GM12878 (cell line): ENCODE measurements at regions not wholly inside any gene's neighbourhood (a gene's known extent, or its start where the extent isn't known, plus 50 kb on each side); places are given as distances from the start of the nearest gene placed in this dataset.

ENCODE experiments used
- MTA3 ChIP-seq: IDR thresholded peaks from 2 replicates; pipeline ENCODE4 v1.6.1; 2012; ENCODE audit warnings: low read length, inconsistent platforms, borderline replicate concordance
- NFIC ChIP-seq: IDR thresholded peaks from 2 replicates; pipeline ENCODE4 v1.6.1; 2012; ENCODE audit warnings: low read depth, mild to moderate bottlenecking, inconsistent platforms, low read length, moderate library complexity
- NR2C1 ChIP-seq: fragments of 450-650 bp; IDR thresholded peaks from 2 replicates; pipeline ENCODE4 v1.6.1; 2017; ENCODE audit warnings: antibody characterized with exemption, mild to moderate bottlenecking, moderate library complexity
- POLR2A ChIP-seq: IDR thresholded peaks from 2 replicates; pipeline ENCODE4 v1.6.1; 2011; ENCODE audit warnings: low read depth, mild to moderate bottlenecking, low read length
- POLR2AphosphoS5 ChIP-seq: IDR thresholded peaks from 2 replicates; pipeline ENCODE4 v1.6.1; 2011; ENCODE audit warnings: mild to moderate bottlenecking, low read length, inconsistent platforms
- TAF1 ChIP-seq: IDR thresholded peaks from 2 replicates; pipeline ENCODE4 v1.6.1; 2011; ENCODE audit warnings: mild to moderate bottlenecking, low read depth, low read length, borderline replicate concordance
- TARDBP ChIP-seq: IDR thresholded peaks from 2 replicates; pipeline ENCODE4 v1.6.1; 2016; ENCODE audit warnings: borderline replicate concordance
- TF ChIP-seq, protein P1 (sequence below): IDR thresholded peaks from 2 replicates; pipeline ENCODE4 v1.6.1; 2011; ENCODE audit warnings: low read depth, mild to moderate bottlenecking, low read length, moderate library complexity, borderline replicate concordance; ENCODE audit errors: extremely low read depth
- TF ChIP-seq, protein P2 (sequence below): IDR thresholded peaks from 2 replicates; pipeline ENCODE4 v1.6.1; 2012; ENCODE audit warnings: low read depth, low read length, improper control_type of control experiment
- TF ChIP-seq, protein P3 (sequence below), 3 experiments: IDR thresholded peaks in 2 of 3; conservative IDR thresholded peaks in 1 of 3; 2 replicates each; pipeline ENCODE4 v1.5.1; 2011; ENCODE audit warnings: low read depth in 3 of 3, low read length in 3 of 3, mild to moderate bottlenecking in 3 of 3, control low read depth in 2 of 3, moderate library complexity in 2 of 3, inconsistent platforms in 1 of 3, mixed read lengths in 1 of 3; ENCODE audit not compliant: control insufficient read depth in 2 of 3, insufficient read depth in 1 of 3; ENCODE audit errors: extremely low read depth in 1 of 3

DNA sequence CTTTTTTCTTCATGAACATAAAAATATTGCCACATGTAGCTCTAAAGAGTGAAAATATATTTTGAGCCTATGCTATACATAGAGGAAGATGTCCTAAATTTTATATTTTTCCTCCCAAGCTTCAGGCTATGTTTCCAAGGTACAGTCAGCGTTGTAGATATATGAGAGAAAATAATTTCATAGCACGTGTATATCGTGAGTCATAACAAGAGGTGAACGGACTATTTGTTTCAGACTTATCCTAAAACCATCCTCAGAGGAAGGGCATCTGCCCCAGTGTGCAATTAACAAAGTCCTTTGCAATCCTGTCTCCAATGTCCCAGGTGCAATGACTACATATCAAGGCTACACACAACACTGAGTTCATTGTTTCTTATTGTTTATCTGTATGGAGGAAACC lies 177.3 kb upstream of the ARRDC4 start:
- no peak for TF ChIP-seq TAF1
- TF ChIP-seq, protein P1, sequence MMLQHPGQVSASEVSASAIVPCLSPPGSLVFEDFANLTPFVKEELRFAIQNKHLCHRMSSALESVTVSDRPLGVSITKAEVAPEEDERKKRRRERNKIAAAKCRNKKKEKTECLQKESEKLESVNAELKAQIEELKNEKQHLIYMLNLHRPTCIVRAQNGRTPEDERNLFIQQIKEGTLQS = no peak
- TF ChIP-seq, protein P2, sequence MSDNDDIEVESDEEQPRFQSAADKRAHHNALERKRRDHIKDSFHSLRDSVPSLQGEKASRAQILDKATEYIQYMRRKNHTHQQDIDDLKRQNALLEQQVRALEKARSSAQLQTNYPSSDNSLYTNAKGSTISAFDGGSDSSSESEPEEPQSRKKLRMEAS = no peak
- no peak for TF ChIP-seq POLR2AphosphoS5
- TF ChIP-seq, protein P3, sequence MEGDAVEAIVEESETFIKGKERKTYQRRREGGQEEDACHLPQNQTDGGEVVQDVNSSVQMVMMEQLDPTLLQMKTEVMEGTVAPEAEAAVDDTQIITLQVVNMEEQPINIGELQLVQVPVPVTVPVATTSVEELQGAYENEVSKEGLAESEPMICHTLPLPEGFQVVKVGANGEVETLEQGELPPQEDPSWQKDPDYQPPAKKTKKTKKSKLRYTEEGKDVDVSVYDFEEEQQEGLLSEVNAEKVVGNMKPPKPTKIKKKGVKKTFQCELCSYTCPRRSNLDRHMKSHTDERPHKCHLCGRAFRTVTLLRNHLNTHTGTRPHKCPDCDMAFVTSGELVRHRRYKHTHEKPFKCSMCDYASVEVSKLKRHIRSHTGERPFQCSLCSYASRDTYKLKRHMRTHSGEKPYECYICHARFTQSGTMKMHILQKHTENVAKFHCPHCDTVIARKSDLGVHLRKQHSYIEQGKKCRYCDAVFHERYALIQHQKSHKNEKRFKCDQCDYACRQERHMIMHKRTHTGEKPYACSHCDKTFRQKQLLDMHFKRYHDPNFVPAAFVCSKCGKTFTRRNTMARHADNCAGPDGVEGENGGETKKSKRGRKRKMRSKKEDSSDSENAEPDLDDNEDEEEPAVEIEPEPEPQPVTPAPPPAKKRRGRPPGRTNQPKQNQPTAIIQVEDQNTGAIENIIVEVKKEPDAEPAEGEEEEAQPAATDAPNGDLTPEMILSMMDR (IDR thresholded peaks at IDR 0.05 in 2 of 3, conservative IDR thresholded peaks at IDR 0.05 in 1 of 3; ENCODE audit: control insufficient read depth in 2 of 3, extremely low read depth in 1 of 3, insufficient read depth in 1 of 3, low read depth in 3 of 3, low read length in 3 of 3) = no peak
- TF ChIP-seq NFIC = no peak
- no peak for TF ChIP-seq POLR2A
- no peak for TF ChIP-seq NR2C1
- no peak for TF ChIP-seq TARDBP
- TF ChIP-seq MTA3 = no peak
